ENCODE measurements at regions not wholly inside any gene's neighbourhood (a gene's known extent, or its start where the extent isn't known, plus 50 kb on each side); places are given as distances from the start of the nearest gene placed in this dataset.

DNA sequence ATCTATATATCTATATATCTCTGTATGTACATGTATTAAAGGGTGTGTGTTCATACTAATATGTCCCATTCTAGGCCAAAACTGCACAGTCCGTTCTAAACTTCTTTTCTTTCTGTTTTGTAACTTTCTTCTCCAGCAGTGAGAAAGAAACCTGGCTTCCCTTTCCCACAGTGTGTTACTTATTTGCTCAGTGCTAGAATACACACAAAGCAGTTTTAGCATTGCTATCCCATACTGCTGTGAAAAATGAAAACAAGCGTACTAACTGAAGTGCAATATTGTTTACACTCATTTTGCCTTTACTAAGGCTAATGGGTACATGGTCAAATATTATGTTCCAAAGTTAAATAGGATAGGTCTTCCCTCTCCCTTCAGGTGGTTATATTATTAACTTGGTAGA is 163.9 kb downstream of the LEPR start:
- TF ChIP-seq CTCF (IDR thresholded peaks at IDR 0.05; ENCODE audit: low read length) (no peak), EZH2 (IDR thresholded peaks at IDR 0.05; ENCODE audit: borderline replicate concordance, low read length) (no peak)
